Tibial artery (tissue), 4 donors: ENCODE measurements at regions not wholly inside any gene's neighbourhood (a gene's known extent, or its start where the extent isn't known, plus 50 kb on each side); places are given as distances from the start of the nearest gene placed in this dataset.

ENCODE experiments used
- DNase-seq, 2 donors: peaks; one replicate each; pipeline ENCODE4 v3.0.0-alpha.2; 2019
- H3K27ac ChIP-seq, 2 donors: fragments of 200-600 bp; sonication (generic) in 1 of 2; 1 replicate in 1 of 2; 2 replicates in 1 of 2; pipeline ENCODE4 v1.5.1; 2018 to 2019; ENCODE audit warnings: mild to moderate bottlenecking in 1 of 2
- H3K27me3 ChIP-seq, 2 donors: fragments of 200-600 bp; sonication (generic) in 1 of 2; one replicate each; pipeline versions ENCODE4 v1.5.1 to v1.6.0; 2016 to 2019
- H3K36me3 ChIP-seq, 3 donors: fragments of 200-600 bp; sonication (generic) in 2 of 3; one replicate each; pipeline ENCODE4 v1.5.1; 2016 to 2019; ENCODE audit warnings: mild to moderate bottlenecking in 2 of 3
- H3K4me1 ChIP-seq, 4 donors: fragments of 200-600 bp; sonication (generic) in 2 of 4; 1 replicate in 3 of 4; 2 replicates in 1 of 4; pipeline ENCODE4 v1.5.1; 2016 to 2019
- H3K4me3 ChIP-seq, 2 donors: fragments of 200-600 bp; sonication (generic) in 1 of 2; 1 replicate in 1 of 2; 2 replicates in 1 of 2; pipeline ENCODE4 v1.5.1; 2018 to 2019; ENCODE audit warnings: mild to moderate bottlenecking in 2 of 2
- H3K9me3 ChIP-seq, 3 donors: fragments of 200-600 bp; sonication (generic) in 1 of 3; one replicate each; pipeline ENCODE4 v1.5.1; 2016 to 2019
- CTCF ChIP-seq, 2 experiments: fragments of 200-600 bp in 1 of 2; fragments of 450-650 bp in 1 of 2; IDR thresholded peaks; one replicate each; pipeline ENCODE4 v1.5.1; 2017 to 2019; ENCODE audit warnings: antibody characterized with exemption in 2 of 2, mild to moderate bottlenecking in 1 of 2, moderate library complexity in 1 of 2
- intact Hi-C: fragments of 100-400 bp; cut with DNase I; formaldehyde crosslinking; loops from one replicate; pipeline ENCODE4 v1.15.0; 2023; ENCODE audit warnings: low total_unique reads

GRCh38 chr4:19074036-19074435, 1052.5 kb upstream of the LCORL start:
- no peak overlapping the region for H3K27ac ChIP-seq
- no peak for TF ChIP-seq CTCF (IDR thresholded peaks at IDR 0.05)

GRCh38 chr4:19063662-19064061, 1042.1 kb upstream of the LCORL start:
- intact Hi-C loops = no loop called here
- no peaks in the 10 kb centered on the region for H3K36me3 ChIP-seq
- no peaks in the 10 kb centered on the region for H3K27me3 ChIP-seq
- no peaks in the 10 kb centered on the region for H3K9me3 ChIP-seq
- no peak for TF ChIP-seq CTCF (IDR thresholded peaks at IDR 0.05)
- no peak overlapping the region for H3K27ac ChIP-seq
- no peak overlapping the region for H3K4me3 ChIP-seq
- DNase-seq = no peak
- no peaks in the 10 kb centered on the region for H3K4me1 ChIP-seq

More at GRCh38 chr4:19074036-19074435, 1052.5 kb upstream of the LCORL start:
- no peaks in the 10 kb centered on the region for H3K36me3 ChIP-seq
- no peak overlapping the region for H3K4me3 ChIP-seq
- H3K4me1 ChIP-seq = no peaks in the 10 kb centered on the region
- no peaks in the 10 kb centered on the region for H3K9me3 ChIP-seq
- H3K27me3 ChIP-seq = no peaks in the 10 kb centered on the region
- no peak for DNase-seq
- intact Hi-C loops = no loop called here

- no peaks in the 10 kb centered on the region for H3K9me3 ChIP-seq
- no peak overlapping the region for H3K27ac ChIP-seq
- no peak overlapping the region for H3K4me3 ChIP-seq
- TF ChIP-seq CTCF (IDR thresholded peaks at IDR 0.05) = no peak
- intact Hi-C loops = no loop called here
- H3K36me3 ChIP-seq = no peaks in the 10 kb centered on the region
- no peaks in the 10 kb centered on the region for H3K4me1 ChIP-seq
- no peaks in the 10 kb centered on the region for H3K27me3 ChIP-seq
- DNase-seq = no peak
Measured at GRCh38 chr4:19054916-19055315, 1033.4 kb upstream of the LCORL start.

- TF ChIP-seq CTCF (IDR thresholded peaks at IDR 0.05) = no peak
- no peak overlapping the region for H3K27ac ChIP-seq
- DNase-seq = no peak
- H3K36me3 ChIP-seq = no peaks in the 10 kb centered on the region
- intact Hi-C loops = no loop called here
- H3K27me3 ChIP-seq = no peaks in the 10 kb centered on the region
- H3K9me3 ChIP-seq = no peaks in the 10 kb centered on the region
- H3K4me1 ChIP-seq = no peaks in the 10 kb centered on the region
- H3K4me3 ChIP-seq = no peak overlapping the region
Measured at GRCh38 chr4:19051831-19052230, 1030.3 kb upstream of the LCORL start.

- Histone ChIP-seq H3K27ac (no peak overlapping the region), H3K4me1 (no peaks in the 10 kb centered on the region), H3K4me3 (no peak overlapping the region), H3K36me3 (no peaks in the 10 kb centered on the region), H3K27me3 (no peaks in the 10 kb centered on the region), H3K9me3 (no peaks in the 10 kb centered on the region)
- TF ChIP-seq CTCF (IDR thresholded peaks at IDR 0.05) = no peak
- DNase-seq = no peak
- intact Hi-C loops = no loop called here
Measured at GRCh38 chr4:19047279-19047880, 1025.8 kb upstream of the LCORL start.

GRCh38 chr4:19039816-19040215, 1018.3 kb upstream of the LCORL start:
- H3K4me3 ChIP-seq = no peak overlapping the region
- TF ChIP-seq CTCF (IDR thresholded peaks at IDR 0.05) = no peak
- no peaks in the 10 kb centered on the region for H3K27me3 ChIP-seq
- H3K36me3 ChIP-seq = no peaks in the 10 kb centered on the region
- H3K9me3 ChIP-seq = no peaks in the 10 kb centered on the region
- intact Hi-C loops = no loop called here
- no peaks in the 10 kb centered on the region for H3K4me1 ChIP-seq
- no peak overlapping the region for H3K27ac ChIP-seq
- DNase-seq = no peak
